Activated CD4-positive, alpha-beta memory T cell treated with anti-CD3 and anti-CD28 coated beads for 36 hours (primary cell): ENCODE measurements at regions not wholly inside any gene's neighbourhood (a gene's known extent, or its start where the extent isn't known, plus 50 kb on each side); places are given as distances from the start of the nearest gene placed in this dataset.

Source experiments
- CTCF ChIA-PET: fragments of 350-600 bp; sonication (Branson Sonifier 250); formaldehyde crosslinking; loops from one replicate; lab custom pipeline; 2021; ENCODE audit warnings: antibody characterized with exemption, inconsistent platforms; lab: Charles Lee
- POLR2A ChIA-PET: fragments of 350-600 bp; sonication (Branson Sonifier 250); formaldehyde crosslinking; loops from one replicate; lab custom pipeline; 2021; ENCODE audit warnings: antibody characterized with exemption; lab: Charles Lee
- DNase-seq: peaks from one replicate; pipeline ENCODE4 v3.0.0-alpha.2; 2020
- H3K27ac Mint-ChIP-seq: one replicate; pipeline ENCODE4 v1.8.0; 2021; ENCODE audit warnings: mixed read lengths
- H3K27me3 Mint-ChIP-seq: one replicate; pipeline ENCODE4 v1.8.0; 2021; ENCODE audit warnings: mixed read lengths
- H3K36me3 Mint-ChIP-seq: one replicate; pipeline ENCODE4 v1.8.0; 2021; ENCODE audit warnings: mixed read lengths
- H3K4me1 Mint-ChIP-seq: one replicate; pipeline ENCODE4 v1.8.0; 2021; ENCODE audit warnings: low read depth, mixed read lengths
- H3K4me3 Mint-ChIP-seq: one replicate; pipeline ENCODE4 v1.8.0; 2021; ENCODE audit warnings: mild to moderate bottlenecking, mixed read lengths
- H3K9me3 Mint-ChIP-seq: one replicate; pipeline ENCODE4 v1.8.0; 2021; ENCODE audit warnings: mixed read lengths
- intact Hi-C: fragments of 100-400 bp; cut with micrococcal nuclease; formaldehyde crosslinking; loops from one replicate; pipeline ENCODE4 v1.15.1; 2023

DNA sequence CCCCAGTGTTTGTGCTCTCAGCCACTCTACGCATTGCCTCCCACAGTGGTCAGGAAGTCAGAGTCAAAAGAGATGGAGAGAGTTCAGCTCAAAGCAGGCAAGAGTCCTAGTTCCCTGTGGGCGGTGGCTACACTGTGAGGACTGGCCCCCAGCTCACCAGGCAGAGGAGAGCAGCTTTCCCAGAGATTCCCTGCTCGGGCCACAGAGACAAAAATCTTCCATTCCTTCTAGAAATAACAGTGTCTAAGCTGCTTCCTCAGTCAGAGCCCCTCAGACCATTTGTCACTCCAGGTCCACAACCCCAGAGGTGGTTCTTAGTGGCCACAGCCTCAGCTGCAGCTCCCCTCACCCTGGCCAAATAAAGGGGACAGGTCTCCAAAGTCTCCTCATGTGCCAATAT is 263.0 kb upstream of the RPL38 start:
- no peak overlapping the region for H3K4me3 Mint-ChIP-seq
- H3K4me1 Mint-ChIP-seq, result no peaks in the 10 kb centered on the region
- no peak overlapping the region for H3K27ac Mint-ChIP-seq
- no peaks in the 10 kb centered on the region for H3K27me3 Mint-ChIP-seq
- ChIA-PET POLR2A (interaction anchor here (0.8 kb wide), 1 partner anchor 44 kb away, joined by 4 read pairs; no protein-coding TSS in a partner anchor), CTCF (no interaction called here)
- no peak for DNase-seq
- no peaks in the 10 kb centered on the region for H3K36me3 Mint-ChIP-seq
- no peaks in the 10 kb centered on the region for H3K9me3 Mint-ChIP-seq
- intact Hi-C loops, result no loop called here

GRCh38 chr17:73941919-73942530 is 261.5 kb upstream of the RPL38 start:
- H3K27ac Mint-ChIP-seq, result no peak overlapping the region
- DNase-seq, result no peak
- POLR2A ChIA-PET, result no interaction called here
- no peak overlapping the region for H3K4me3 Mint-ChIP-seq
- H3K9me3 Mint-ChIP-seq, result no peaks in the 10 kb centered on the region
- intact Hi-C loops, result no loop called here
- no peaks in the 10 kb centered on the region for H3K36me3 Mint-ChIP-seq
- no peaks in the 10 kb centered on the region for H3K4me1 Mint-ChIP-seq
- CTCF ChIA-PET, result no interaction called here
- H3K27me3 Mint-ChIP-seq, result no peaks in the 10 kb centered on the region

DNA sequence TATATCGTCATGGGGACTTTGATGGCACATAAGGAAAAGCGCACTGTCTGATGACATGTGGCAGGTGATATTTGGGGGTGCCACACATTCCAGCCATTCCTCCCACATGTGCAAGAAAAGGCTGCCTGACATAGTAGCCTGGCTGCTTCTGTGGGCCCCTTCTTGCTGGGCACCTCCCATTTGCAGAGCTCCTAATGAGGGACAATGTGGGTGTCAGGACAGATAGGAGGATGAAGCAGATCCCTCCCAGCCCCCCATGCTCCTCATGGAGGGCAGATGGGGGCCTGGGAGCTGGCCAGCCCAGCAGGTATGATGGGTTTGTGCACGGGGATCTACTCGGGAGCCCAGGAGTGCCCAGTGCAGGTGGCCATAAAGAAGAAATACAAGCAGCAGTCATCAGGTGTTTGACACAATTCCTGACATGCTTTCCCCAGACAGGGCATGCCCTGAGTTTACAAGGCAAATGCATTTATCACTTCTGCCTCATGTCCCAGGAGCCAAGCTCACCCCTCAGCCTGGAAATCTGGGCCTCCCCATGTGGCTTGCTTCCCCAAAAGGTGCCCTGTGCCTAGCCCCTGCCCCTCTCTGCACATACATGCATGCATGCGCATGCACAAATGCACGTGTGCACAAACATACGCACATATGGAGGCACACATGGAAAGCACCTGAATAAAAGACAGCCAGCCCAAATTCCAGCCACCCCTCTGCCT is 260.6 kb upstream of the RPL38 start:
- H3K4me3 Mint-ChIP-seq, result no peak overlapping the region
- H3K27ac Mint-ChIP-seq, result no peak overlapping the region
- ChIA-PET CTCF (no interaction called here), POLR2A (no interaction called here)
- intact Hi-C loops, result no loop called here
- H3K36me3 Mint-ChIP-seq, result no peaks in the 10 kb centered on the region
- H3K27me3 Mint-ChIP-seq, result no peaks in the 10 kb centered on the region
- no peak for DNase-seq
- no peaks in the 10 kb centered on the region for H3K4me1 Mint-ChIP-seq
- H3K9me3 Mint-ChIP-seq, result no peaks in the 10 kb centered on the region

- Mint-ChIP-seq H3K27me3 (no peaks in the 10 kb centered on the region), H3K4me3 (no peak overlapping the region), H3K4me1 (no peaks in the 10 kb centered on the region), H3K9me3 (no peaks in the 10 kb centered on the region), H3K36me3 (no peaks in the 10 kb centered on the region), H3K27ac (no peak overlapping the region)
- ChIA-PET POLR2A (no interaction called here), CTCF (no interaction called here)
- intact Hi-C loops, result no loop called here
- DNase-seq, result no peak
Observed at GRCh38 chr17:73943416-73944110, 259.9 kb upstream of the RPL38 start.

DNA sequence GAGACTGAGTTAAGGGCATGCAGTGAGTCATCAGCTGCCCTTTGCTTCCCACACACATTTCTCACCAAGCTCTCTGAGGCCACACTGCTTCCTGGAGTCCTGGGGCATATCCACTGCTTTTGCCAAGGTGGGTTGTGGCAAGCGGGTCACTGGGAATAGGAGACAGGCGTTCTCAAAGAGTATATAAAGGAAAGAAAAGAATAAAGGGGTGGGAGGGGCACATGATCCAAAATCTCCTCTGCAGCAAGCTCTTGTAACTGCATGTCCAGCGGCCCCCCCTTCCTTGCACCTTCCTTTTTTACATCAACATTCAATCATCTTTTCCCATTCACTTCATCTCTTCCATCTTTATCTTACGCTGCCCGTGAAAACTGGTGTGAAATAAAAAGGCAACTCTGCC is 259.1 kb upstream of the RPL38 start:
- CTCF ChIA-PET, result no interaction called here
- Mint-ChIP-seq H3K27me3 (no peaks in the 10 kb centered on the region), H3K4me3 (no peak overlapping the region), H3K4me1 (no peaks in the 10 kb centered on the region), H3K36me3 (no peaks in the 10 kb centered on the region), H3K9me3 (no peaks in the 10 kb centered on the region), H3K27ac (no peak overlapping the region)
- no peak for DNase-seq
- intact Hi-C loops, result no loop called here
- POLR2A ChIA-PET, result no interaction called here

- H3K27me3 Mint-ChIP-seq, result peaks cover 6% of the 10 kb centered on the region
- DNase-seq, result no peak
- no peak overlapping the region for H3K27ac Mint-ChIP-seq
Observed at GRCh38 chr17:73947281-73947965, 256.1 kb upstream of the RPL38 start.

DNA sequence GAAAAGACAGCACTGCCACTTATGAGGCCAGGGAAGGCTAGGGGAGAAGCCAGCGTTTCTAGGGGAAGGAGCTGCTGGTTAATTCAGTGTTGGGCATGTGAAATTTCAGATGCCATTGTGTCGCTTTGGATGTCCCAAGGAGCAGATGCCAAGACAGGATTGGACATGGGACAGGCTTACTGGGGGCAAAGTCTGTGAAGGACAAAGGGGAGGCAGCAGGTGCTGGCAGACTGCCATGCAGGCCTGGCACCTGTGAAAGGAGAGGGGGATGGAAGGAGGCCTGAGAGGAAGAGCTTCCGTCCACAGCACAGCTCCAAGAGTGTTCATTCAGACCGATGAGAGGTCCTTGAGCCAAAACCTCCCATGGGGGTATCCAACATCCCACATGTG is 255.5 kb upstream of the RPL38 start:
- POLR2A ChIA-PET, result no interaction called here
- intact Hi-C loops, result no loop called here
- no peaks in the 10 kb centered on the region for H3K36me3 Mint-ChIP-seq
- no peaks in the 10 kb centered on the region for H3K9me3 Mint-ChIP-seq
- no peak overlapping the region for H3K4me3 Mint-ChIP-seq
- H3K4me1 Mint-ChIP-seq, result peaks cover 3% of the 10 kb centered on the region
- no peak for DNase-seq
- CTCF ChIA-PET, result no interaction called here
- H3K27ac Mint-ChIP-seq, result no peak overlapping the region
- H3K27me3 Mint-ChIP-seq, result peaks cover 6% of the 10 kb centered on the region

More at GRCh38 chr17:73947281-73947965, 256.1 kb upstream of the RPL38 start:
- Mint-ChIP-seq H3K36me3 (no peaks in the 10 kb centered on the region), H3K4me1 (peaks cover 3% of the 10 kb centered on the region), H3K9me3 (no peaks in the 10 kb centered on the region), H3K4me3 (no peak overlapping the region)
- ChIA-PET POLR2A (no interaction called here), CTCF (no interaction called here)
- intact Hi-C loops, result no loop called here

GRCh38 chr17:73949903-73950592 is 253.4 kb upstream of the RPL38 start:
- no peaks in the 10 kb centered on the region for H3K9me3 Mint-ChIP-seq
- peaks cover 3% of the 10 kb centered on the region for H3K4me1 Mint-ChIP-seq
- no peak overlapping the region for H3K4me3 Mint-ChIP-seq
- H3K27me3 Mint-ChIP-seq, result peaks cover 6% of the 10 kb centered on the region
- DNase-seq, result no peak
- no peaks in the 10 kb centered on the region for H3K36me3 Mint-ChIP-seq
- ChIA-PET POLR2A (no interaction called here), CTCF (no interaction called here)
- no peak overlapping the region for H3K27ac Mint-ChIP-seq
- intact Hi-C loops, result loop anchor here (10.0 kb wide), 1 partner anchor 305 kb away; the partner anchor contains the start of gene SDK2

- POLR2A ChIA-PET, result no interaction called here
- intact Hi-C loops, result loop anchor here (10.0 kb wide), 1 partner anchor 306 kb away; the partner anchor contains the start of gene SDK2
- Mint-ChIP-seq H3K27me3 (peaks cover 6% of the 10 kb centered on the region), H3K36me3 (no peaks in the 10 kb centered on the region), H3K4me3 (no peak overlapping the region), H3K4me1 (peaks cover 3% of the 10 kb centered on the region), H3K27ac (no peak overlapping the region), H3K9me3 (no peaks in the 10 kb centered on the region)
- no peak for DNase-seq
- CTCF ChIA-PET, result interaction anchor here (1.4 kb wide), 1 partner anchor 46 kb away, joined by 3 read pairs; no protein-coding TSS in a partner anchor
Observed at GRCh38 chr17:73950593-73950914, 252.9 kb upstream of the RPL38 start.

DNA sequence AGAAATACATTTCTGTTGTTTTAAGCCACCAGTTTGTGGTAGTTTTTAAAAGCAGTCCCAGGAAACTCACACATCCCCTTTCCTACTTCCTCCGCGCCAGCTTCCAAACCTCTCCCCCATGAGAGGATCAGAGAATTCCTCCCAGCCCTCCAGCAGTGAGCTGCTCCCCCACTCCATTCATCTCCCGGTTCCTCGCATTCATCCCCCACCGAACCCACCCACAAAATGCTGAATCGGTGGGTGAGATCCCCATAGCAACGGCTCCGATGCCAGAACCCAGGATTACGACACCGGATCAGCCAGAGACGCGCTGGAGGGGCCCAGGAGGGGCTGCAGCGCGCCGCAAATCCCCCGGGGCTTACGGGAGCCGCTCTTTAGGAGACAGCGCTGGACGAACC is 251.4 kb upstream of the RPL38 start:
- Mint-ChIP-seq H3K27ac (no peak overlapping the region), H3K36me3 (no peaks in the 10 kb centered on the region), H3K4me1 (peaks cover 3% of the 10 kb centered on the region), H3K27me3 (peaks cover 6% of the 10 kb centered on the region), H3K9me3 (no peaks in the 10 kb centered on the region), H3K4me3 (no peak overlapping the region)
- ChIA-PET CTCF (interaction anchor here (1.3 kb wide), 1 partner anchor 248 kb away, joined by 5 read pairs; no protein-coding TSS in a partner anchor), POLR2A (no interaction called here)
- DNase-seq, result no peak
- intact Hi-C loops, result loop anchor here (10.0 kb wide), 1 partner anchor 307 kb away; the partner anchor contains the start of gene SDK2

DNA sequence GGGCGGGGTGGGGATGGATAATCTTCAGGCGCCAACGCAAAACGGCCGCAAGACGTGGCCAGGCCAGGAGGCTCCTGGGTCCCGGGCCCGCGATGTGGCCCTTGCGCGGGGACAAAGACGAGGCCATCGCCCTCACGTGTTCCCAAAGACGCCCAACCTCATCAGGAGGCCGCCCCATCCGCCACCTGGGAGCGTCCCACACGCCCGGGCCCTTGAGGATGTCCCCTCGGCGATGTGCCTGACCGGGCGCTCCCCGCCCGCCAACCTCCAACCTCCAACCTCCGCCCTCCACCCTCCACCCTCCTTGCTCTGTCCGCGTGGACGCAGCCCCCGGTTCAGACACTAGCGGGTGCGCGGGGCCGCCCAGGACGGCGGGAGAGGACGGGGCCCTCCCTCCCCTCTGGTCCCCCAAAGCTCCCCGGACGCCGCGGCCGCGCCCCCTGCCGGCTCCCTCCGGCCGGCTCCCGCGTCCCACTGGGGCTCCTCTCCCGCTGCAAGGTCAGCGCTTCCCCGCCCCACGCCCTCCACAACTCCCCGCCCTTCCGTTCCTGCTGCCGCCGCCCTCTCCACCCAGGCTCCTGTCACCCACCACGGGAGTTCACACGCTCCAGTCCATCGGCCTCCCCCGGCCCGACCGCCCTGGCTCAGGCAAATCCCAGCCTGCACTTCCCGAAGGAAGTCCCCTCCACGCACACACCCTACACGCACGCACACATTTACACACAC is 250.8 kb upstream of the RPL38 start:
- intact Hi-C loops, result loop anchor here (10.0 kb wide), 1 partner anchor 308 kb away; the partner anchor contains the start of gene SDK2
- no peak overlapping the region for H3K27ac Mint-ChIP-seq
- H3K4me1 Mint-ChIP-seq, result peaks cover 3% of the 10 kb centered on the region
- POLR2A ChIA-PET, result no interaction called here
- CTCF ChIA-PET, result interaction anchor here (1.3 kb wide), 1 partner anchor 247 kb away, joined by 5 read pairs; no protein-coding TSS in a partner anchor
- no peaks in the 10 kb centered on the region for H3K9me3 Mint-ChIP-seq
- H3K4me3 Mint-ChIP-seq, result no peak overlapping the region
- peaks cover 6% of the 10 kb centered on the region for H3K27me3 Mint-ChIP-seq
- no peaks in the 10 kb centered on the region for H3K36me3 Mint-ChIP-seq
- DNase-seq, result peak; percentile 53
